H1 (cell line): ENCODE measurements at regions not wholly inside any gene's neighbourhood (a gene's known extent, or its start where the extent isn't known, plus 50 kb on each side); places are given as distances from the start of the nearest gene placed in this dataset.

Source experiments
- ATF3 ChIP-seq: IDR thresholded peaks from 2 replicates; pipeline ENCODE4 v1.6.1; 2011; ENCODE audit warnings: low read depth, mild to moderate bottlenecking, low read length; ENCODE audit not compliant: insufficient read depth
- CBX5 ChIP-seq: fragments of 300-800, 300-1000 bp; sonication (generic); IDR thresholded peaks from 2 replicates; pipeline ENCODE4 v1.7.1; 2016; ENCODE audit warnings: antibody characterized with exemption, low read length, low read depth
- CREB1 ChIP-seq: IDR thresholded peaks from 2 replicates; pipeline ENCODE4 v1.6.1; 2012; ENCODE audit warnings: inconsistent platforms
- EZH2 ChIP-seq: fragments of 200-600 bp; sonication (generic); IDR thresholded peaks from 2 replicates; pipeline ENCODE4 v1.7.1; 2012; ENCODE audit warnings: low read depth, mild to moderate bottlenecking, moderate library complexity, low read length, inconsistent platforms; ENCODE audit not compliant: severe bottlenecking
- GABPA ChIP-seq: IDR thresholded peaks from 2 replicates; pipeline ENCODE4 v1.6.1; 2011; ENCODE audit warnings: mild to moderate bottlenecking, low read length, moderate library complexity, borderline replicate concordance; ENCODE audit not compliant: insufficient read depth
- NANOG ChIP-seq: IDR thresholded peaks from 2 replicates; pipeline ENCODE4 v1.6.1; 2011; ENCODE audit warnings: low read length, low read depth, mild to moderate bottlenecking, inconsistent platforms; ENCODE audit not compliant: insufficient read depth, poor library complexity, severe bottlenecking
- POLR2A ChIP-seq, 2 experiments: IDR thresholded peaks; 1 replicate in 1 of 2; 2 replicates in 1 of 2; pipeline ENCODE4 v1.6.1; 2011; ENCODE audit warnings: low read depth in 2 of 2, low read length in 2 of 2, mild to moderate bottlenecking in 2 of 2; ENCODE audit errors: control extremely low read depth in 1 of 2
- POU5F1 ChIP-seq: IDR thresholded peaks from 2 replicates; pipeline ENCODE4 v1.6.1; 2011; ENCODE audit warnings: low read depth, mild to moderate bottlenecking, low read length, moderate library complexity
- RFX5 ChIP-seq: IDR thresholded peaks from 2 replicates; pipeline ENCODE4 v1.6.1; 2011; ENCODE audit warnings: low read depth, low read length, improper control_type of control experiment, borderline replicate concordance
- SP1 ChIP-seq: IDR thresholded peaks from 2 replicates; pipeline ENCODE4 v1.6.1; 2011; ENCODE audit warnings: low read depth, low read length
- TAF1 ChIP-seq: IDR thresholded peaks from 2 replicates; pipeline ENCODE4 v1.6.1; 2011; ENCODE audit warnings: mild to moderate bottlenecking, low read depth, low read length
- TF ChIP-seq, protein P1 (sequence below), 3 experiments: IDR thresholded peaks; 1 replicate in 2 of 3; 2 replicates in 1 of 3; pipeline versions ENCODE4 v1.5.1 to v1.6.1; 2011; ENCODE audit warnings: low read length in 3 of 3, mild to moderate bottlenecking in 3 of 3, inconsistent platforms in 2 of 3, low read depth in 1 of 3, moderate library complexity in 1 of 3; ENCODE audit not compliant: insufficient read depth in 1 of 3; ENCODE audit errors: control extremely low read depth in 1 of 3
- TF ChIP-seq, protein P2 (sequence below): IDR thresholded peaks from 2 replicates; pipeline ENCODE4 v1.6.1; 2011; ENCODE audit warnings: low read length, improper control_type of control experiment

DNA sequence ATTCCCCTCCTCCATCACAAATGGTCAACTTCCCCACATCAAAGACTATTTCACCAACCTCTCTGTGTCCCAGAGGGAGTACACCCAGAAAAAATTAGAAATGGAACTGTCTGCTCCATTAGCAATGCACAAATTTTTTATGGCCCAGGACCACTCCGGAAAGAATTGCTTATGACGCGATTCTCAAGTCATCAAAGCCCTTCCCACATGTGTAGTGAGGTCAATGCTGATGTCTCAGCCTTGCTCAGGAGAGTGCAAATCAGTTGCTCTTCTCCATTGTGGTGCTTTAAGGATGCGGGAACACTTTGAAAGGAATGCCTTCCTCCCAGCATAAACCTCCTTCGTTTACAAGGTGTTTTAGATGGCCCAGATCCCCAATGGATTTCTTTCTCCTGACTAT, 518.3 kb downstream of the PPARGC1A start:
- TF ChIP-seq TAF1 (no peak), POLR2A (IDR thresholded peaks at IDR 0.05; ENCODE audit: control extremely low read depth in 1 of 2, low read depth in 2 of 2, low read length in 2 of 2) (no peak), CREB1 (no peak), GABPA (no peak), SP1 (no peak), POU5F1 (no peak), ATF3 (no peak), CBX5 (no peak), EZH2 (no peak), RFX5 (no peak), NANOG (no peak)
- TF ChIP-seq, protein P1, sequence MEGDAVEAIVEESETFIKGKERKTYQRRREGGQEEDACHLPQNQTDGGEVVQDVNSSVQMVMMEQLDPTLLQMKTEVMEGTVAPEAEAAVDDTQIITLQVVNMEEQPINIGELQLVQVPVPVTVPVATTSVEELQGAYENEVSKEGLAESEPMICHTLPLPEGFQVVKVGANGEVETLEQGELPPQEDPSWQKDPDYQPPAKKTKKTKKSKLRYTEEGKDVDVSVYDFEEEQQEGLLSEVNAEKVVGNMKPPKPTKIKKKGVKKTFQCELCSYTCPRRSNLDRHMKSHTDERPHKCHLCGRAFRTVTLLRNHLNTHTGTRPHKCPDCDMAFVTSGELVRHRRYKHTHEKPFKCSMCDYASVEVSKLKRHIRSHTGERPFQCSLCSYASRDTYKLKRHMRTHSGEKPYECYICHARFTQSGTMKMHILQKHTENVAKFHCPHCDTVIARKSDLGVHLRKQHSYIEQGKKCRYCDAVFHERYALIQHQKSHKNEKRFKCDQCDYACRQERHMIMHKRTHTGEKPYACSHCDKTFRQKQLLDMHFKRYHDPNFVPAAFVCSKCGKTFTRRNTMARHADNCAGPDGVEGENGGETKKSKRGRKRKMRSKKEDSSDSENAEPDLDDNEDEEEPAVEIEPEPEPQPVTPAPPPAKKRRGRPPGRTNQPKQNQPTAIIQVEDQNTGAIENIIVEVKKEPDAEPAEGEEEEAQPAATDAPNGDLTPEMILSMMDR (IDR thresholded peaks at IDR 0.05; ENCODE audit: control extremely low read depth in 1 of 3, insufficient read depth in 1 of 3, low read depth in 1 of 3, low read length in 3 of 3) = no peak
- TF ChIP-seq, protein P2, sequence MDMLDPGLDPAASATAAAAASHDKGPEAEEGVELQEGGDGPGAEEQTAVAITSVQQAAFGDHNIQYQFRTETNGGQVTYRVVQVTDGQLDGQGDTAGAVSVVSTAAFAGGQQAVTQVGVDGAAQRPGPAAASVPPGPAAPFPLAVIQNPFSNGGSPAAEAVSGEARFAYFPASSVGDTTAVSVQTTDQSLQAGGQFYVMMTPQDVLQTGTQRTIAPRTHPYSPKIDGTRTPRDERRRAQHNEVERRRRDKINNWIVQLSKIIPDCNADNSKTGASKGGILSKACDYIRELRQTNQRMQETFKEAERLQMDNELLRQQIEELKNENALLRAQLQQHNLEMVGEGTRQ = no peak
